GM23338 (cell line): ENCODE measurements at regions not wholly inside any gene's neighbourhood (a gene's known extent, or its start where the extent isn't known, plus 50 kb on each side); places are given as distances from the start of the nearest gene placed in this dataset.

Source experiments
- ATAC-seq: fragments of 200-7000 bp; cut with Tn5 transposase; 3 replicates; pipeline ENCODE4 v1.9.1; 2020
- DNase-seq: peaks from one replicate; pipeline ENCODE4 v3.0.0-alpha.2; 2015; ENCODE audit warnings: low spot score
- H2AFZ ChIP-seq: fragments of 200-600 bp; sonication (generic); 2 replicates; pipeline ENCODE4 v1.8.0; 2016; ENCODE audit warnings: antibody characterized with exemption, mild to moderate bottlenecking, moderate library complexity
- H3F3A ChIP-seq: fragments of 200-600 bp; sonication (generic); replicated peaks from 2 replicates; pipeline ENCODE4 v1.8.0; 2017; ENCODE audit warnings: antibody characterized with exemption, mixed run types, low read depth
- H3K27ac ChIP-seq: fragments of 200-600 bp; sonication (generic); 2 replicates; pipeline ENCODE4 v1.6.1; 2016; ENCODE audit warnings: low read depth
- H3K27me3 ChIP-seq: fragments of 200-600 bp; sonication (generic); 2 replicates; pipeline ENCODE4 v1.8.0; 2016; ENCODE audit warnings: mild to moderate bottlenecking, mixed run types, moderate library complexity; ENCODE audit not compliant: insufficient read depth
- H3K36me3 ChIP-seq: fragments of 200-600 bp; sonication (generic); 2 replicates; pipeline ENCODE4 v1.8.0; 2016; ENCODE audit warnings: mild to moderate bottlenecking; ENCODE audit not compliant: insufficient read depth
- H3K4me1 ChIP-seq: fragments of 200-600 bp; sonication (generic); 2 replicates; pipeline ENCODE4 v1.8.0; 2016; ENCODE audit warnings: mild to moderate bottlenecking, moderate library complexity; ENCODE audit not compliant: insufficient read depth
- H3K4me2 ChIP-seq: fragments of 200-600 bp; sonication (generic); 2 replicates; pipeline ENCODE4 v1.7.1; 2017; ENCODE audit warnings: mixed run types
- H3K4me3 ChIP-seq: fragments of 200-600 bp; sonication (generic); 2 replicates; pipeline ENCODE4 v1.6.1; 2016; ENCODE audit warnings: mixed run types
- H3K79me2 ChIP-seq: fragments of 200-600 bp; sonication (generic); replicated peaks from 2 replicates; pipeline ENCODE4 v1.8.0; 2017; ENCODE audit warnings: mild to moderate bottlenecking; ENCODE audit not compliant: insufficient read depth
- H3K9me2 ChIP-seq: fragments of 200-600 bp; sonication (generic); 2 replicates; pipeline ENCODE4 v1.8.0; 2017; ENCODE audit not compliant: insufficient read depth
- H4K20me1 ChIP-seq: fragments of 200-600 bp; sonication (generic); replicated peaks from 2 replicates; pipeline ENCODE4 v1.8.0; 2017; ENCODE audit warnings: mild to moderate bottlenecking; ENCODE audit not compliant: insufficient read depth
- H3K27ac Mint-ChIP-seq: 2 replicates; pipeline ENCODE4 v1.8.0; 2020; ENCODE audit warnings: inconsistent platforms, mild to moderate bottlenecking, moderate library complexity, mixed read lengths
- H3K27me3 Mint-ChIP-seq: 3 replicates; pipeline ENCODE4 v1.8.0; 2022; ENCODE audit warnings: low read depth, mild to moderate bottlenecking, moderate library complexity, mixed read lengths, inconsistent platforms; ENCODE audit not compliant: insufficient read depth, poor library complexity
- H3K36me3 Mint-ChIP-seq: 3 replicates; pipeline ENCODE4 v1.8.0; 2021; ENCODE audit warnings: low read depth, mild to moderate bottlenecking, inconsistent platforms, moderate library complexity, mixed read lengths
- H3K4me1 Mint-ChIP-seq: 3 replicates; pipeline ENCODE4 v1.8.0; 2020; ENCODE audit warnings: mild to moderate bottlenecking, inconsistent platforms, mixed read lengths
- H3K4me3 Mint-ChIP-seq: 3 replicates; pipeline ENCODE4 v1.8.0; 2021; ENCODE audit warnings: moderate library complexity, mild to moderate bottlenecking, inconsistent platforms, mixed read lengths
- H3K9me3 Mint-ChIP-seq: 3 replicates; pipeline ENCODE4 v1.8.0; 2020; ENCODE audit warnings: moderate library complexity, mild to moderate bottlenecking, inconsistent platforms, mixed read lengths
- CTCF ChIP-seq, 2 experiments: fragments of 200-600 bp in 1 of 2; sonication (generic) in 1 of 2; conservative IDR thresholded peaks; 2 replicates each; pipeline versions ENCODE4 v1.5.1 to v1.6.1; 2016 to 2017; ENCODE audit warnings: antibody characterized with exemption in 2 of 2, low read depth in 2 of 2, mild to moderate bottlenecking in 2 of 2, moderate library complexity in 1 of 2
- ETS1 ChIP-seq: IDR thresholded peaks from 2 replicates; pipeline ENCODE4 v1.6.1; 2016; ENCODE audit warnings: antibody characterized with exemption
- EZH2 ChIP-seq: fragments of 200-600 bp; sonication (generic); IDR thresholded peaks from one replicate; pipeline ENCODE4 v1.8.0; 2017; ENCODE audit warnings: antibody characterized with exemption, mild to moderate bottlenecking, low read depth; ENCODE audit not compliant: unreplicated experiment
- JUNB ChIP-seq: IDR thresholded peaks from one replicate; pipeline ENCODE4 v1.6.1; 2016; ENCODE audit warnings: antibody characterized with exemption; ENCODE audit not compliant: unreplicated experiment
- NANOG ChIP-seq: IDR thresholded peaks from 2 replicates; pipeline ENCODE4 v1.6.1; 2016; ENCODE audit warnings: antibody characterized with exemption, borderline replicate concordance
- POLR2AphosphoS5 ChIP-seq: IDR thresholded peaks from 2 replicates; pipeline ENCODE4 v1.6.1; 2016; ENCODE audit warnings: antibody characterized with exemption, low read depth
- ZNF331 ChIP-seq: fragments of 250-450 bp; sonication (Bioruptor Pico); IDR thresholded peaks from 2 replicates; pipeline ENCODE4 v1.5.0; 2020; ENCODE audit warnings: low read depth, mild to moderate bottlenecking, moderate library complexity
- ZNF462 ChIP-seq: fragments of 250-450 bp; sonication (Bioruptor Pico); IDR thresholded peaks from 2 replicates; pipeline ENCODE4 v1.5.0; 2020; ENCODE audit warnings: mild to moderate bottlenecking, moderate library complexity
- TF ChIP-seq, protein P1 (sequence below): IDR thresholded peaks from one replicate; pipeline ENCODE4 v1.6.1; 2018; ENCODE audit warnings: antibody characterized with exemption; ENCODE audit not compliant: unreplicated experiment

- H3K9me3 Mint-ChIP-seq = no peaks in the 10 kb centered on the region
- H3K9me2 ChIP-seq = no peaks in the 10 kb centered on the region
- H3K27me3 ChIP-seq = no peaks in the 10 kb centered on the region
- H3K79me2 ChIP-seq = no peaks in the 10 kb centered on the region
- no peaks in the 10 kb centered on the region for H3K36me3 Mint-ChIP-seq
- TF ChIP-seq CTCF (conservative IDR thresholded peaks at IDR 0.05; ENCODE audit: low read depth in 2 of 2) (0 out of 4 replicates have a peak, but pooled peaks of 1 of the 2 experiments have one; percentile 11), JUNB (no peak)
- peaks cover 9% of the 10 kb centered on the region for H3K4me1 Mint-ChIP-seq
- H3K4me2 ChIP-seq = no peak overlapping the region
- ATAC-seq = no peak
- H3K27me3 Mint-ChIP-seq = peaks cover 9% of the 10 kb centered on the region
- no peak overlapping the region for H2AFZ ChIP-seq
- H3K4me3 ChIP-seq = no peak overlapping the region
- no peaks in the 10 kb centered on the region; the same call in 1 of the 2 replicates for H3K4me1 ChIP-seq
- H3K27ac ChIP-seq = no peak overlapping the region
- no peaks in the 10 kb centered on the region for H3K36me3 ChIP-seq
- DNase-seq = no peak
- H3K27ac Mint-ChIP-seq = no peak overlapping the region
- no peak overlapping the region for H3K4me3 Mint-ChIP-seq
- H3F3A ChIP-seq = no peaks in the 10 kb centered on the region
- H4K20me1 ChIP-seq = no peaks in the 10 kb centered on the region
Observed at GRCh38 chr15:69806287-69806915, 291.3 kb downstream of the TLE3 start.

GRCh38 chr15:69807721-69808120 is 290.0 kb downstream of the TLE3 start:
- H3K36me3 ChIP-seq = no peaks in the 10 kb centered on the region
- Mint-ChIP-seq H3K36me3 (no peaks in the 10 kb centered on the region), H3K4me3 (no peak overlapping the region), H3K27ac (no peak overlapping the region), H3K27me3 (peaks cover 7% of the 10 kb centered on the region), H3K9me3 (no peaks in the 10 kb centered on the region), H3K4me1 (peaks cover 12% of the 10 kb centered on the region)
- no peaks in the 10 kb centered on the region; the same call in 1 of the 2 replicates for H3K4me1 ChIP-seq
- H4K20me1 ChIP-seq = no peaks in the 10 kb centered on the region
- no peak overlapping the region for H3K27ac ChIP-seq
- H3K4me2 ChIP-seq = no peak overlapping the region
- no peak overlapping the region for H2AFZ ChIP-seq
- no peaks in the 10 kb centered on the region for H3K79me2 ChIP-seq
- DNase-seq (no peak), ATAC-seq (no peak)
- H3K9me2 ChIP-seq = no peaks in the 10 kb centered on the region
- no peaks in the 10 kb centered on the region for H3K27me3 ChIP-seq
- no peak overlapping the region for H3K4me3 ChIP-seq
- no peaks in the 10 kb centered on the region for H3F3A ChIP-seq
- no peak for TF ChIP-seq JUNB
- TF ChIP-seq, protein P1, sequence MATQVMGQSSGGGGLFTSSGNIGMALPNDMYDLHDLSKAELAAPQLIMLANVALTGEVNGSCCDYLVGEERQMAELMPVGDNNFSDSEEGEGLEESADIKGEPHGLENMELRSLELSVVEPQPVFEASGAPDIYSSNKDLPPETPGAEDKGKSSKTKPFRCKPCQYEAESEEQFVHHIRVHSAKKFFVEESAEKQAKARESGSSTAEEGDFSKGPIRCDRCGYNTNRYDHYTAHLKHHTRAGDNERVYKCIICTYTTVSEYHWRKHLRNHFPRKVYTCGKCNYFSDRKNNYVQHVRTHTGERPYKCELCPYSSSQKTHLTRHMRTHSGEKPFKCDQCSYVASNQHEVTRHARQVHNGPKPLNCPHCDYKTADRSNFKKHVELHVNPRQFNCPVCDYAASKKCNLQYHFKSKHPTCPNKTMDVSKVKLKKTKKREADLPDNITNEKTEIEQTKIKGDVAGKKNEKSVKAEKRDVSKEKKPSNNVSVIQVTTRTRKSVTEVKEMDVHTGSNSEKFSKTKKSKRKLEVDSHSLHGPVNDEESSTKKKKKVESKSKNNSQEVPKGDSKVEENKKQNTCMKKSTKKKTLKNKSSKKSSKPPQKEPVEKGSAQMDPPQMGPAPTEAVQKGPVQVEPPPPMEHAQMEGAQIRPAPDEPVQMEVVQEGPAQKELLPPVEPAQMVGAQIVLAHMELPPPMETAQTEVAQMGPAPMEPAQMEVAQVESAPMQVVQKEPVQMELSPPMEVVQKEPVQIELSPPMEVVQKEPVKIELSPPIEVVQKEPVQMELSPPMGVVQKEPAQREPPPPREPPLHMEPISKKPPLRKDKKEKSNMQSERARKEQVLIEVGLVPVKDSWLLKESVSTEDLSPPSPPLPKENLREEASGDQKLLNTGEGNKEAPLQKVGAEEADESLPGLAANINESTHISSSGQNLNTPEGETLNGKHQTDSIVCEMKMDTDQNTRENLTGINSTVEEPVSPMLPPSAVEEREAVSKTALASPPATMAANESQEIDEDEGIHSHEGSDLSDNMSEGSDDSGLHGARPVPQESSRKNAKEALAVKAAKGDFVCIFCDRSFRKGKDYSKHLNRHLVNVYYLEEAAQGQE = no peak
- no peak for TF ChIP-seq ZNF462
- TF ChIP-seq NANOG = no peak
- TF ChIP-seq POLR2AphosphoS5 = no peak
- TF ChIP-seq ZNF331 = no peak
- no peak for TF ChIP-seq EZH2
- TF ChIP-seq ETS1 = no peak
